GM23338 (cell line): ENCODE measurements at regions not wholly inside any gene's neighbourhood (a gene's known extent, or its start where the extent isn't known, plus 50 kb on each side); places are given as distances from the start of the nearest gene placed in this dataset.

Source experiments
- ATAC-seq: fragments of 200-7000 bp; cut with Tn5 transposase; 3 replicates; pipeline ENCODE4 v1.9.1; 2020
- DNase-seq: peaks from one replicate; pipeline ENCODE4 v3.0.0-alpha.2; 2015; ENCODE audit warnings: low spot score
- H2AFZ ChIP-seq: fragments of 200-600 bp; sonication (generic); 2 replicates; pipeline ENCODE4 v1.8.0; 2016; ENCODE audit warnings: antibody characterized with exemption, mild to moderate bottlenecking, moderate library complexity
- H3F3A ChIP-seq: fragments of 200-600 bp; sonication (generic); replicated peaks from 2 replicates; pipeline ENCODE4 v1.8.0; 2017; ENCODE audit warnings: antibody characterized with exemption, mixed run types, low read depth
- H3K27ac ChIP-seq: fragments of 200-600 bp; sonication (generic); 2 replicates; pipeline ENCODE4 v1.6.1; 2016; ENCODE audit warnings: low read depth
- H3K27me3 ChIP-seq: fragments of 200-600 bp; sonication (generic); 2 replicates; pipeline ENCODE4 v1.8.0; 2016; ENCODE audit warnings: mild to moderate bottlenecking, mixed run types, moderate library complexity; ENCODE audit not compliant: insufficient read depth
- H3K36me3 ChIP-seq: fragments of 200-600 bp; sonication (generic); 2 replicates; pipeline ENCODE4 v1.8.0; 2016; ENCODE audit warnings: mild to moderate bottlenecking; ENCODE audit not compliant: insufficient read depth
- H3K4me1 ChIP-seq: fragments of 200-600 bp; sonication (generic); 2 replicates; pipeline ENCODE4 v1.8.0; 2016; ENCODE audit warnings: mild to moderate bottlenecking, moderate library complexity; ENCODE audit not compliant: insufficient read depth
- H3K4me2 ChIP-seq: fragments of 200-600 bp; sonication (generic); 2 replicates; pipeline ENCODE4 v1.7.1; 2017; ENCODE audit warnings: mixed run types
- H3K4me3 ChIP-seq: fragments of 200-600 bp; sonication (generic); 2 replicates; pipeline ENCODE4 v1.6.1; 2016; ENCODE audit warnings: mixed run types
- H3K79me2 ChIP-seq: fragments of 200-600 bp; sonication (generic); replicated peaks from 2 replicates; pipeline ENCODE4 v1.8.0; 2017; ENCODE audit warnings: mild to moderate bottlenecking; ENCODE audit not compliant: insufficient read depth
- H3K9me2 ChIP-seq: fragments of 200-600 bp; sonication (generic); 2 replicates; pipeline ENCODE4 v1.8.0; 2017; ENCODE audit not compliant: insufficient read depth
- H4K20me1 ChIP-seq: fragments of 200-600 bp; sonication (generic); replicated peaks from 2 replicates; pipeline ENCODE4 v1.8.0; 2017; ENCODE audit warnings: mild to moderate bottlenecking; ENCODE audit not compliant: insufficient read depth
- H3K27ac Mint-ChIP-seq: 2 replicates; pipeline ENCODE4 v1.8.0; 2020; ENCODE audit warnings: inconsistent platforms, mild to moderate bottlenecking, moderate library complexity, mixed read lengths
- H3K27me3 Mint-ChIP-seq: 3 replicates; pipeline ENCODE4 v1.8.0; 2022; ENCODE audit warnings: low read depth, mild to moderate bottlenecking, moderate library complexity, mixed read lengths, inconsistent platforms; ENCODE audit not compliant: insufficient read depth, poor library complexity
- H3K36me3 Mint-ChIP-seq: 3 replicates; pipeline ENCODE4 v1.8.0; 2021; ENCODE audit warnings: low read depth, mild to moderate bottlenecking, inconsistent platforms, moderate library complexity, mixed read lengths
- H3K4me1 Mint-ChIP-seq: 3 replicates; pipeline ENCODE4 v1.8.0; 2020; ENCODE audit warnings: mild to moderate bottlenecking, inconsistent platforms, mixed read lengths
- H3K4me3 Mint-ChIP-seq: 3 replicates; pipeline ENCODE4 v1.8.0; 2021; ENCODE audit warnings: moderate library complexity, mild to moderate bottlenecking, inconsistent platforms, mixed read lengths
- H3K9me3 Mint-ChIP-seq: 3 replicates; pipeline ENCODE4 v1.8.0; 2020; ENCODE audit warnings: moderate library complexity, mild to moderate bottlenecking, inconsistent platforms, mixed read lengths
- CREB1 ChIP-seq: fragments of 250-450 bp; sonication (Bioruptor Pico); IDR thresholded peaks from 2 replicates; pipeline ENCODE4 v1.5.0; 2020; ENCODE audit warnings: low read depth, mild to moderate bottlenecking, moderate library complexity
- EZH2phosphoT487 ChIP-seq: fragments of 200-600 bp; sonication (generic); IDR thresholded peaks from one replicate; pipeline ENCODE4 v1.8.1; 2018; ENCODE audit warnings: antibody characterized with exemption; ENCODE audit not compliant: unreplicated experiment
- JUNB ChIP-seq: IDR thresholded peaks from one replicate; pipeline ENCODE4 v1.6.1; 2016; ENCODE audit warnings: antibody characterized with exemption; ENCODE audit not compliant: unreplicated experiment
- NANOG ChIP-seq: IDR thresholded peaks from 2 replicates; pipeline ENCODE4 v1.6.1; 2016; ENCODE audit warnings: antibody characterized with exemption, borderline replicate concordance
- POLR2AphosphoS5 ChIP-seq: IDR thresholded peaks from 2 replicates; pipeline ENCODE4 v1.6.1; 2016; ENCODE audit warnings: antibody characterized with exemption, low read depth
- ZNF114 ChIP-seq: fragments of 250-450 bp; sonication (Bioruptor Pico); IDR thresholded peaks from 2 replicates; pipeline ENCODE4 v1.5.0; 2020; ENCODE audit warnings: mild to moderate bottlenecking, moderate library complexity
- ZNF331 ChIP-seq: fragments of 250-450 bp; sonication (Bioruptor Pico); IDR thresholded peaks from 2 replicates; pipeline ENCODE4 v1.5.0; 2020; ENCODE audit warnings: low read depth, mild to moderate bottlenecking, moderate library complexity
- TF ChIP-seq, protein P1 (sequence below), 2 experiments: fragments of 200-600 bp in 1 of 2; sonication (generic) in 1 of 2; conservative IDR thresholded peaks; 2 replicates each; pipeline versions ENCODE4 v1.5.1 to v1.6.1; 2016 to 2017; ENCODE audit warnings: antibody characterized with exemption in 2 of 2, low read depth in 2 of 2, mild to moderate bottlenecking in 2 of 2, moderate library complexity in 1 of 2
- TF ChIP-seq, protein P2 (sequence below): IDR thresholded peaks from one replicate; pipeline ENCODE4 v1.6.1; 2018; ENCODE audit warnings: antibody characterized with exemption; ENCODE audit not compliant: unreplicated experiment
- TF ChIP-seq, protein P3 (sequence below): IDR thresholded peaks from 2 replicates; pipeline ENCODE4 v1.6.1; 2016; ENCODE audit warnings: antibody characterized with exemption
- TF ChIP-seq, protein P4 (sequence below): fragments of 250-450 bp; sonication (Bioruptor Pico); IDR thresholded peaks from 2 replicates; pipeline ENCODE4 v1.5.0; 2020; ENCODE audit warnings: mild to moderate bottlenecking, moderate library complexity

DNA sequence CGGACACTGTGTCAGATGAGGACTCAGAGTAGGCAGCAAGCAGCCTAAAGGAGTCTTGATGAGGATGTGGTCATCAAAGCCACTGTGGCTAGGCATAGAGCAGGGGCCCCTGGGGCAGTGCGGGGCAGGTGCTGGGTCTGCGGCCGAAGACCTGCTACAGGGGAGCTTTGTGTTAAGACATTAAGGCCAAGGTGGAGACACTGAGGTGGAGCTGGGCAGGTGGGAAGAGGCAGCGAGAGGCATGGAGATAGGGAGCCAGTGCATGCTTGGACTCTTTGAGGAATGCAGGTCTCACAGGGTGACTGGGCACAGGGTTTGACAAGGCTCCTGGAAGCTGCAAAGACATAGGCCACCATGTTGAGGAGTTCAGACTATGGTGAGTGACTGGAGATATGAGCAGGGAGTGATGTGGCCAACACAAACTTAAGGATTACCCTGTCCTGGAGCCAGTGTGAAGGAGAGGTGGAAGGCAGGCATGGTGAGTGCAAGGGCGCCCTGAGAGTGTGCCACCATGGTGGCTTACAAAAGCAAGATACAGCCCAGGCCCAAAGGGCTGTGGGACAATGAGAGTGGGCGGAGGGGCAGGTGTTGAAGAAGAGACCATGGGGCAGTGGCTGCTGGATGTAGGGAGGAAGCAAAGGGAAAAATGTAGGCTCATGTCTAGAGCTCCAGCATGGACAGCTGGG is 450.9 kb upstream of the HS6ST1 start (continued):
- TF ChIP-seq, protein P1, sequence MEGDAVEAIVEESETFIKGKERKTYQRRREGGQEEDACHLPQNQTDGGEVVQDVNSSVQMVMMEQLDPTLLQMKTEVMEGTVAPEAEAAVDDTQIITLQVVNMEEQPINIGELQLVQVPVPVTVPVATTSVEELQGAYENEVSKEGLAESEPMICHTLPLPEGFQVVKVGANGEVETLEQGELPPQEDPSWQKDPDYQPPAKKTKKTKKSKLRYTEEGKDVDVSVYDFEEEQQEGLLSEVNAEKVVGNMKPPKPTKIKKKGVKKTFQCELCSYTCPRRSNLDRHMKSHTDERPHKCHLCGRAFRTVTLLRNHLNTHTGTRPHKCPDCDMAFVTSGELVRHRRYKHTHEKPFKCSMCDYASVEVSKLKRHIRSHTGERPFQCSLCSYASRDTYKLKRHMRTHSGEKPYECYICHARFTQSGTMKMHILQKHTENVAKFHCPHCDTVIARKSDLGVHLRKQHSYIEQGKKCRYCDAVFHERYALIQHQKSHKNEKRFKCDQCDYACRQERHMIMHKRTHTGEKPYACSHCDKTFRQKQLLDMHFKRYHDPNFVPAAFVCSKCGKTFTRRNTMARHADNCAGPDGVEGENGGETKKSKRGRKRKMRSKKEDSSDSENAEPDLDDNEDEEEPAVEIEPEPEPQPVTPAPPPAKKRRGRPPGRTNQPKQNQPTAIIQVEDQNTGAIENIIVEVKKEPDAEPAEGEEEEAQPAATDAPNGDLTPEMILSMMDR (conservative IDR thresholded peaks at IDR 0.05; ENCODE audit: low read depth in 2 of 2), result no peak
- TF ChIP-seq POLR2AphosphoS5 (no peak), NANOG (no peak), JUNB (no peak), CREB1 (no peak)
- TF ChIP-seq, protein P2, sequence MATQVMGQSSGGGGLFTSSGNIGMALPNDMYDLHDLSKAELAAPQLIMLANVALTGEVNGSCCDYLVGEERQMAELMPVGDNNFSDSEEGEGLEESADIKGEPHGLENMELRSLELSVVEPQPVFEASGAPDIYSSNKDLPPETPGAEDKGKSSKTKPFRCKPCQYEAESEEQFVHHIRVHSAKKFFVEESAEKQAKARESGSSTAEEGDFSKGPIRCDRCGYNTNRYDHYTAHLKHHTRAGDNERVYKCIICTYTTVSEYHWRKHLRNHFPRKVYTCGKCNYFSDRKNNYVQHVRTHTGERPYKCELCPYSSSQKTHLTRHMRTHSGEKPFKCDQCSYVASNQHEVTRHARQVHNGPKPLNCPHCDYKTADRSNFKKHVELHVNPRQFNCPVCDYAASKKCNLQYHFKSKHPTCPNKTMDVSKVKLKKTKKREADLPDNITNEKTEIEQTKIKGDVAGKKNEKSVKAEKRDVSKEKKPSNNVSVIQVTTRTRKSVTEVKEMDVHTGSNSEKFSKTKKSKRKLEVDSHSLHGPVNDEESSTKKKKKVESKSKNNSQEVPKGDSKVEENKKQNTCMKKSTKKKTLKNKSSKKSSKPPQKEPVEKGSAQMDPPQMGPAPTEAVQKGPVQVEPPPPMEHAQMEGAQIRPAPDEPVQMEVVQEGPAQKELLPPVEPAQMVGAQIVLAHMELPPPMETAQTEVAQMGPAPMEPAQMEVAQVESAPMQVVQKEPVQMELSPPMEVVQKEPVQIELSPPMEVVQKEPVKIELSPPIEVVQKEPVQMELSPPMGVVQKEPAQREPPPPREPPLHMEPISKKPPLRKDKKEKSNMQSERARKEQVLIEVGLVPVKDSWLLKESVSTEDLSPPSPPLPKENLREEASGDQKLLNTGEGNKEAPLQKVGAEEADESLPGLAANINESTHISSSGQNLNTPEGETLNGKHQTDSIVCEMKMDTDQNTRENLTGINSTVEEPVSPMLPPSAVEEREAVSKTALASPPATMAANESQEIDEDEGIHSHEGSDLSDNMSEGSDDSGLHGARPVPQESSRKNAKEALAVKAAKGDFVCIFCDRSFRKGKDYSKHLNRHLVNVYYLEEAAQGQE, result no peak
- TF ChIP-seq, protein P3, sequence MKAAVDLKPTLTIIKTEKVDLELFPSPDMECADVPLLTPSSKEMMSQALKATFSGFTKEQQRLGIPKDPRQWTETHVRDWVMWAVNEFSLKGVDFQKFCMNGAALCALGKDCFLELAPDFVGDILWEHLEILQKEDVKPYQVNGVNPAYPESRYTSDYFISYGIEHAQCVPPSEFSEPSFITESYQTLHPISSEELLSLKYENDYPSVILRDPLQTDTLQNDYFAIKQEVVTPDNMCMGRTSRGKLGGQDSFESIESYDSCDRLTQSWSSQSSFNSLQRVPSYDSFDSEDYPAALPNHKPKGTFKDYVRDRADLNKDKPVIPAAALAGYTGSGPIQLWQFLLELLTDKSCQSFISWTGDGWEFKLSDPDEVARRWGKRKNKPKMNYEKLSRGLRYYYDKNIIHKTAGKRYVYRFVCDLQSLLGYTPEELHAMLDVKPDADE, result no peak

DNA sequence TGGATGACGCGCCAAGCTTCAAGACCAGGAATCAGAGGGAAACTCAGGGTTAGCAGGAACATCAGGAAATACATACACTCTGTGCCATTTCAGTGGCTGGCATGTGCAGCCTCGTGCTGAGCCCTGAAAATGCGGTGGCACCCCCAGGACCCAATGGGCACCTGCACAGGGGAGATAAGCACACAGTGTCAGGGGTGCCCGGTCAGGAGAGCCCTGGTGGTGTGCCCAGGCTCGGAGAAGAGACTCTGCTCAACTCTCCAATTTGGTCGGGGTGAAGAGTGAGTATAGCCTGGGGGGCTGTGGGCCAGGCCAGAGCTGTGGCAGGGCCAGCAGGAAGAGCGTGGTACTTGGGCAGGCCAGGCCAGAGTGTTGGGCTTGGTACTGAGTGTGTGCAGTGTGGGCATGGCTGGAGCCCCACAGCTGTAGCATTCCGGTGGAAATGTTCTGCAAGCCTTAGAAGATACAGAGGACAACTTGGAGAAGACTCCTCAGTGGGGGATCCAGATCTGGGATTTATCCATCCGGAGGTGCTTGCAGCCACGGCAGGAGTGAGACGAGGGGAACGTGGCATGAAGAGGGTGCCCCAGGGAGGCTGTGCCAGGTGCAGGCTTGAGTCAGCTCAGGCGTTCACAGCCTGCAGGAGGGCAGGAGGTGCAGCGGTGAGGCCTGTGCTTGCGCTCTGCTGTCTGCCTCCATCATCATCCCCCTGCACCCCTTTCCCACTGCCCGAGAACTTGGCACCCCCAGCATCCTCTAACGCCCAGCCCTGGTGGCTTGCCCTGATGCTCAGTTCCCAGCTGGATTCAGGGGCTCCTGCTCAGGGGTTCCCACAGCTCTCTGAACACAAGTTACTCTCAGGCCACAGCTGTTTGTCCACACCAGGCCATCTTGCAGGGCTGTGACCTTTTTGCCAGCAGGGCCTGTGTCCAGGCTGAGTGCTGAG is 451.7 kb upstream of the HS6ST1 start:
- no peaks in the 10 kb centered on the region for H3K9me3 Mint-ChIP-seq
- no peak overlapping the region for H3K4me2 ChIP-seq
- H3K9me2 ChIP-seq, result 0 out of 2 replicates have a peak, but pooled peaks cover 7% of the 10 kb centered on the region
- no peaks in the 10 kb centered on the region for H3K36me3 Mint-ChIP-seq
- DNase-seq (no peak), ATAC-seq (no peak)
- H3K4me3 Mint-ChIP-seq, result no peak overlapping the region
- peaks cover 2% of the 10 kb centered on the region for H3K27me3 Mint-ChIP-seq
- no peaks in the 10 kb centered on the region for H3K79me2 ChIP-seq
- no peak overlapping the region for H3K4me3 ChIP-seq
- no peak overlapping the region for H3K27ac ChIP-seq
- H2AFZ ChIP-seq, result peak overlapping the region; percentile 95
- no peaks in the 10 kb centered on the region for H3K36me3 ChIP-seq
- H3K27me3 ChIP-seq, result no peaks in the 10 kb centered on the region
- H3K4me1 ChIP-seq, result peaks cover 9% of the 10 kb centered on the region
- H3F3A ChIP-seq, result no peaks in the 10 kb centered on the region
- no peak overlapping the region for H3K27ac Mint-ChIP-seq
- peaks cover 13% of the 10 kb centered on the region for H3K4me1 Mint-ChIP-seq
- H4K20me1 ChIP-seq, result no peaks in the 10 kb centered on the region
- TF ChIP-seq EZH2phosphoT487 (no peak), POLR2AphosphoS5 (no peak), ZNF114 (CRISPR knock-in tag) (no peak), ZNF331 (CRISPR knock-in tag) (no peak)
- TF ChIP-seq, protein P4, sequence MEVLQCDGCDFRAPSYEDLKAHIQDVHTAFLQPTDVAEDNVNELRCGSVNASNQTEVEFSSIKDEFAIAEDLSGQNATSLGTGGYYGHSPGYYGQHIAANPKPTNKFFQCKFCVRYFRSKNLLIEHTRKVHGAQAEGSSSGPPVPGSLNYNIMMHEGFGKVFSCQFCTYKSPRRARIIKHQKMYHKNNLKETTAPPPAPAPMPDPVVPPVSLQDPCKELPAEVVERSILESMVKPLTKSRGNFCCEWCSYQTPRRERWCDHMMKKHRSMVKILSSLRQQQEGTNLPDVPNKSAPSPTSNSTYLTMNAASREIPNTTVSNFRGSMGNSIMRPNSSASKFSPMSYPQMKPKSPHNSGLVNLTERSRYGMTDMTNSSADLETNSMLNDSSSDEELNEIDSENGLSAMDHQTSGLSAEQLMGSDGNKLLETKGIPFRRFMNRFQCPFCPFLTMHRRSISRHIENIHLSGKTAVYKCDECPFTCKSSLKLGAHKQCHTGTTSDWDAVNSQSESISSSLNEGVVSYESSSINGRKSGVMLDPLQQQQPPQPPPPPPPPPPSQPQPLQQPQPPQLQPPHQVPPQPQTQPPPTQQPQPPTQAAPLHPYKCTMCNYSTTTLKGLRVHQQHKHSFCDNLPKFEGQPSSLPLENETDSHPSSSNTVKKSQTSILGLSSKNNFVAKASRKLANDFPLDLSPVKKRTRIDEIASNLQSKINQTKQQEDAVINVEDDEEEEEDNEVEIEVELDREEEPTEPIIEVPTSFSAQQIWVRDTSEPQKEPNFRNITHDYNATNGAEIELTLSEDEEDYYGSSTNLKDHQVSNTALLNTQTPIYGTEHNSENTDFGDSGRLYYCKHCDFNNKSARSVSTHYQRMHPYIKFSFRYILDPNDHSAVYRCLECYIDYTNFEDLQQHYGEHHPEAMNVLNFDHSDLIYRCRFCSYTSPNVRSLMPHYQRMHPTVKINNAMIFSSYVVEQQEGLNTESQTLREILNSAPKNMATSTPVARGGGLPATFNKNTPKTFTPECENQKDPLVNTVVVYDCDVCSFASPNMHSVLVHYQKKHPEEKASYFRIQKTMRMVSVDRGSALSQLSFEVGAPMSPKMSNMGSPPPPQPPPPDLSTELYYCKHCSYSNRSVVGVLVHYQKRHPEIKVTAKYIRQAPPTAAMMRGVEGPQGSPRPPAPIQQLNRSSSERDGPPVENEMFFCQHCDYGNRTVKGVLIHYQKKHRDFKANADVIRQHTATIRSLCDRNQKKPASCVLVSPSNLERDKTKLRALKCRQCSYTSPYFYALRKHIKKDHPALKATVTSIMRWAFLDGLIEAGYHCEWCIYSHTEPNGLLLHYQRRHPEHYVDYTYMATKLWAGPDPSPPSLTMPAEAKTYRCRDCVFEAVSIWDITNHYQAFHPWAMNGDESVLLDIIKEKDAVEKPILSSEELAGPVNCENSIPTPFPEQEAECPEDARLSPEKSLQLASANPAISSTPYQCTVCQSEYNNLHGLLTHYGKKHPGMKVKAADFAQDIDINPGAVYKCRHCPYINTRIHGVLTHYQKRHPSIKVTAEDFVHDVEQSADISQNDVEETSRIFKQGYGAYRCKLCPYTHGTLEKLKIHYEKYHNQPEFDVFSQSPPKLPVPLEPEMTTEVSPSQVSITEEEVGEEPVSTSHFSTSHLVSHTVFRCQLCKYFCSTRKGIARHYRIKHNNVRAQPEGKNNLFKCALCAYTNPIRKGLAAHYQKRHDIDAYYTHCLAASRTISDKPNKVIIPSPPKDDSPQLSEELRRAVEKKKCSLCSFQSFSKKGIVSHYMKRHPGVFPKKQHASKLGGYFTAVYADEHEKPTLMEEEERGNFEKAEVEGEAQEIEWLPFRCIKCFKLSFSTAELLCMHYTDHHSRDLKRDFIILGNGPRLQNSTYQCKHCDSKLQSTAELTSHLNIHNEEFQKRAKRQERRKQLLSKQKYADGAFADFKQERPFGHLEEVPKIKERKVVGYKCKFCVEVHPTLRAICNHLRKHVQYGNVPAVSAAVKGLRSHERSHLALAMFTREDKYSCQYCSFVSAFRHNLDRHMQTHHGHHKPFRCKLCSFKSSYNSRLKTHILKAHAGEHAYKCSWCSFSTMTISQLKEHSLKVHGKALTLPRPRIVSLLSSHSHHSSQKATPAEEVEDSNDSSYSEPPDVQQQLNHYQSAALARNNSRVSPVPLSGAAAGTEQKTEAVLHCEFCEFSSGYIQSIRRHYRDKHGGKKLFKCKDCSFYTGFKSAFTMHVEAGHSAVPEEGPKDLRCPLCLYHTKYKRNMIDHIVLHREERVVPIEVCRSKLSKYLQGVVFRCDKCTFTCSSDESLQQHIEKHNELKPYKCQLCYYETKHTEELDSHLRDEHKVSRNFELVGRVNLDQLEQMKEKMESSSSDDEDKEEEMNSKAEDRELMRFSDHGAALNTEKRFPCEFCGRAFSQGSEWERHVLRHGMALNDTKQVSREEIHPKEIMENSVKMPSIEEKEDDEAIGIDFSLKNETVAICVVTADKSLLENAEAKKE (CRISPR knock-in tag), result no peak
